ENCODE measurements at regions not wholly inside any gene's neighbourhood (a gene's known extent, or its start where the extent isn't known, plus 50 kb on each side); places are given as distances from the start of the nearest gene placed in this dataset.

GRCh38 chr20:3330046-3330741, 77.3 kb downstream of the DNAAF9 start:
- WGBS, result 56% methylated on average over 4 of the region's 4 CpGs
- no peaks in the 10 kb centered on the region for H3K27me3 ChIP-seq
- TF ChIP-seq POLR2A (IDR thresholded peaks at IDR 0.05) (no peak), POLR2AphosphoS5 (IDR thresholded peaks at IDR 0.05) (no peak), EP300 (IDR thresholded peaks at IDR 0.05) (no peak)
- TF ChIP-seq, protein P1, sequence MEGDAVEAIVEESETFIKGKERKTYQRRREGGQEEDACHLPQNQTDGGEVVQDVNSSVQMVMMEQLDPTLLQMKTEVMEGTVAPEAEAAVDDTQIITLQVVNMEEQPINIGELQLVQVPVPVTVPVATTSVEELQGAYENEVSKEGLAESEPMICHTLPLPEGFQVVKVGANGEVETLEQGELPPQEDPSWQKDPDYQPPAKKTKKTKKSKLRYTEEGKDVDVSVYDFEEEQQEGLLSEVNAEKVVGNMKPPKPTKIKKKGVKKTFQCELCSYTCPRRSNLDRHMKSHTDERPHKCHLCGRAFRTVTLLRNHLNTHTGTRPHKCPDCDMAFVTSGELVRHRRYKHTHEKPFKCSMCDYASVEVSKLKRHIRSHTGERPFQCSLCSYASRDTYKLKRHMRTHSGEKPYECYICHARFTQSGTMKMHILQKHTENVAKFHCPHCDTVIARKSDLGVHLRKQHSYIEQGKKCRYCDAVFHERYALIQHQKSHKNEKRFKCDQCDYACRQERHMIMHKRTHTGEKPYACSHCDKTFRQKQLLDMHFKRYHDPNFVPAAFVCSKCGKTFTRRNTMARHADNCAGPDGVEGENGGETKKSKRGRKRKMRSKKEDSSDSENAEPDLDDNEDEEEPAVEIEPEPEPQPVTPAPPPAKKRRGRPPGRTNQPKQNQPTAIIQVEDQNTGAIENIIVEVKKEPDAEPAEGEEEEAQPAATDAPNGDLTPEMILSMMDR (IDR thresholded peaks at IDR 0.05), result no peak
- H3K27ac ChIP-seq, result no peak overlapping the region
- H3K9me3 ChIP-seq, result no peaks in the 10 kb centered on the region
- H3K4me3 ChIP-seq, result no peak overlapping the region
- H3K4me1 ChIP-seq, result peaks cover 8% of the 10 kb centered on the region
- DNase-seq (ENCODE audit: low spot score in 2 of 2), result no peak
- peaks cover 54% of the 10 kb centered on the region for H3K36me3 ChIP-seq

GRCh38 chr20:3328501-3328900, 79.0 kb downstream of the DNAAF9 start:
- peaks cover 14% of the 10 kb centered on the region for H3K4me1 ChIP-seq
- H3K27ac ChIP-seq, result no peak overlapping the region
- H3K4me3 ChIP-seq, result no peak overlapping the region
- H3K36me3 ChIP-seq, result peaks cover 57% of the 10 kb centered on the region
- TF ChIP-seq POLR2A (IDR thresholded peaks at IDR 0.05) (no peak), POLR2AphosphoS5 (IDR thresholded peaks at IDR 0.05) (no peak), EP300 (IDR thresholded peaks at IDR 0.05) (no peak)
- TF ChIP-seq, protein P1 (IDR thresholded peaks at IDR 0.05), result no peak
- DNase-seq (ENCODE audit: low spot score in 2 of 2), result no peak
- H3K27me3 ChIP-seq, result no peaks in the 10 kb centered on the region
- 85% methylated on average over 4 of the region's 4 CpGs for WGBS
- no peaks in the 10 kb centered on the region for H3K9me3 ChIP-seq

DNA sequence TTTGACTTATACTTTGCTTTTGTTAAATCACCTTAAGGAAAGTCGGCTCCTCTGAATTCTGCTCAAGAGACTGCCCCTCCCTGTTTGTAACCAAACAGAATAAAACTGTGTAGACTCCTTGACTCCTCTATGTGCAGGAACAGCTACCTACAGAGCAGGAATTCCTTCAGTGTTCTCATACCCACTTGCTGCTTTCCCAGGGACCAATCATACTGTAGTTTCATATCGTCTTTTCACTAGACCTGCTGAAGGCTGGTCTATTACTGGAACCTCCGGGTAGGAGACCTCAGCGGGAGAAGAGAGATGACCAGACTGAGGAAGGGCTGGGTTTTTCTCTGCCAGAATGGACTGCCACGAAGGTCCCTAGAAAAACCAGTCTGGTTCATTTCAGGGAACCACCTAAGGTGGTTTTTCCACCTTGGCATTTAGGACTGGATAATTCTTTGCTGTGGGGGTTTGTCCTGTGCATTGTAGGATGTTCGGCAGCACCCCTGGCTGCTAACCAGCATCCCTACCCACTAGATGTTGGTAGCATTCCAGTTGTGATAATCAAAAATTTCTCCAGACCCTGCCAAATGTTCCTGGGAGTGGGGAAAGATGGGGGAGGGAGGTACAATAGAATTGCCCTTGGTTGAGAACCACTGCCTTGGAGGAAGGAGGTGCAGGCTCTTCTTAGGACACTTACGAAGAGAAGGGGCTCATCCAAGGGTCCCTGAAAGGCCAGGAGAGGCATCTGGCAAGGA, 80.5 kb downstream of the DNAAF9 start:
- TF ChIP-seq, protein P1 (IDR thresholded peaks at IDR 0.05), result no peak
- no peak for TF ChIP-seq POLR2AphosphoS5 (IDR thresholded peaks at IDR 0.05)
- Histone ChIP-seq H3K4me3 (no peak overlapping the region), H3K27me3 (no peaks in the 10 kb centered on the region), H3K27ac (no peak overlapping the region), H3K4me1 (peaks cover 16% of the 10 kb centered on the region), H3K9me3 (no peaks in the 10 kb centered on the region), H3K36me3 (peaks cover 55% of the 10 kb centered on the region)
- WGBS, result 55% methylated on average over 6 of the region's 7 CpGs
- no peak for DNase-seq (ENCODE audit: low spot score in 2 of 2)

GRCh38 chr20:3325864-3326263, 81.6 kb downstream of the DNAAF9 start:
- TF ChIP-seq POLR2A (IDR thresholded peaks at IDR 0.05) (no peak), EP300 (IDR thresholded peaks at IDR 0.05) (no peak)
- TF ChIP-seq, protein P1 (IDR thresholded peaks at IDR 0.05), result no peak
- H3K36me3 ChIP-seq, result peaks cover 57% of the 10 kb centered on the region
- peaks cover 16% of the 10 kb centered on the region for H3K4me1 ChIP-seq
- no peak overlapping the region for H3K4me3 ChIP-seq
- DNase-seq (ENCODE audit: low spot score in 2 of 2), result no peak
- H3K27ac ChIP-seq, result no peak overlapping the region
- H3K27me3 ChIP-seq, result no peaks in the 10 kb centered on the region
- WGBS, result 77% methylated on average over 2 of the region's 2 CpGs
- H3K9me3 ChIP-seq, result no peaks in the 10 kb centered on the region

DNA sequence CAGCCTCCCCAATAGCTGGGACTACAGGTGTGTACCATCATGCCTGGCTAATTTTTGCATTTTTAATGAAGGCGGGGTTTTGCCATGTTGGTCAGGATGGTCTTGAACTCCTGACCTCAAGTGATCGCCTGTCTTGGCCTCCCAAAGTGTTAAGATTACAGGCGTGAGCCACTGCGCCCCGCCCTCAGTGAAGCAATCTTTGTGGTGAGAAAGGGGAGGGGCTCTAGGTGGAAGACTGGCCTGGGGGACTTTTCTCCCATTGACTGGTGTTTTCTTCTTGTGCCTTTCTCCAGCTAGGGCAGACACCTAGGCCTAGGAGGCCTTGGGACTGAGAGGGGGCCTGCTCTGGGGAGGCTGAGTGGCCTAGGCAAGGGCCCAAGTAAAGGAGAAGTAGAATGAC, 84.1 kb downstream of the DNAAF9 start:
- DNase-seq (ENCODE audit: low spot score in 2 of 2), result no peak
- TF ChIP-seq POLR2AphosphoS5 (IDR thresholded peaks at IDR 0.05), result no peak
- TF ChIP-seq POLR2A (IDR thresholded peaks at IDR 0.05), result no peak
- TF ChIP-seq EP300 (IDR thresholded peaks at IDR 0.05), result no peak
- TF ChIP-seq, protein P1 (IDR thresholded peaks at IDR 0.05), result no peak
- Histone ChIP-seq H3K36me3 (peaks cover 53% of the 10 kb centered on the region), H3K4me3 (no peak overlapping the region), H3K27ac (no peak overlapping the region), H3K9me3 (no peaks in the 10 kb centered on the region), H3K4me1 (peaks cover 16% of the 10 kb centered on the region), H3K27me3 (no peaks in the 10 kb centered on the region)
- 59% methylated on average over 5 of the region's 5 CpGs for WGBS
